ENCODE measurements at regions not wholly inside any gene's neighbourhood (a gene's known extent, or its start where the extent isn't known, plus 50 kb on each side); places are given as distances from the start of the nearest gene placed in this dataset.

DNA sequence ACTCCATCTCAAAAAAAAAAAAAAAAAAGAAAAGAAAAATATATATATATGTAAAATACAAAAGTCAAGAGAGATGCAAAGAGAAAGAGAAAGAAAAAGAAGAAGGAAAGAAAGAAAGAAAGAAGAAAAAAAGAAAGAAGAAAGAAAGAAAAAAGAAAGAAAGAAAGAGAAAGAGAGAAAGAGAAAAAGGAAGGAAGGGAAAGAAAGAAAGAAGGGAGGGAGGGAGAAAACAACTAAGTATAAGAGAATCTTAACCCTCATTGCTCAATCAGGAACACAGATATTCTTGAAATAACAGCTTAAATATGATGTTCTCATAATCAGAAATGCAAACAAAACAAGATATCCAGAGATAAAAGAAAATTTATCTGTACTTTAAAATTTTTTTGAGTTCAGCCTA lies 54.4 kb upstream of the MARCKS start:
- DNase-seq, result no peak
- no peaks in the 10 kb centered on the region for H3K36me3 ChIP-seq
- no peak for TF ChIP-seq EP300 (IDR thresholded peaks at IDR 0.05)
- no peak for TF ChIP-seq POLR2A (IDR thresholded peaks at IDR 0.05)
- TF ChIP-seq CTCF (IDR thresholded peaks at IDR 0.05), result no peak
- TF ChIP-seq POLR2AphosphoS5 (IDR thresholded peaks at IDR 0.05), result no peak
- H3K4me1 ChIP-seq, result peaks cover 0 to 4% (median 0%) of the 10 kb centered on the region in 4 donors
- no peak for ATAC-seq (ENCODE audit: low FRiP score in 2 of 2)
- H3K4me3 ChIP-seq, result no peak overlapping the region
- no peaks in the 10 kb centered on the region for H3K27me3 ChIP-seq
- no peaks in the 10 kb centered on the region for H3K9me3 ChIP-seq
- no peak overlapping the region for H3K27ac ChIP-seq

DNA sequence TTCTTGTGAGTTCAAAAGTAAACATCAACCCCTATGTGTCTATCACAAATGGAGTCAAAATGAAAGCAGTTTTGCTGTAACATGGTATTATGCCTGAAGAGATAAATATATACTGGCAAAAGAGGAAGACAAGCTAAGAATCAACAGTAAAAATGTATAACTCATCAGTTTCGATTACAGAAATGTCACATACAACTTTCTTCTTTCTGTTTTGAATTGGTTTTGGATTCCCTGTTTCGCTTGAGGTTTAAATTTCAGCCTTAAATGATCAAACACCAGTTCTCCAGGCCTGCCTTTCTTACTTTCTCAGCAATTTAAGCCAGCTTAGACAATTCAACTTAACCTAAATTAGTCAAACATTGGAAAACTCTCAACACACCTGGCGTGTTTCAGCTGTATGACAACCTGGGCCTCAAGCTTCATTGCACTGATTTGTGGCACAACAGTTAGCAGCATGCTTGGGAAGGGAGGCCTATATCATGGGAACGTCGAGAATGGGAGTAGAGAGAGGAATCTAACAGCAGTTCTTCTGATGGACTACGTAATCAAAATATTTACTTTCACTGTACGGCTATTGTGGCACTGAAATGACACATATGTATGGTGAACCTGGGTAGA lies 51.9 kb upstream of the MARCKS start:
- WGBS, 2 donors, result 67 to 78% methylated on average over 7 of the region's 7 CpGs
- no peak overlapping the region for H3K4me3 ChIP-seq
- TF ChIP-seq EP300 (IDR thresholded peaks at IDR 0.05) (no peak), CTCF (IDR thresholded peaks at IDR 0.05) (no peak), POLR2AphosphoS5 (IDR thresholded peaks at IDR 0.05) (no peak), POLR2A (IDR thresholded peaks at IDR 0.05) (no peak)
- ATAC-seq (ENCODE audit: low FRiP score in 2 of 2), result peak in 1 of 2 donors; percentile 56
- peaks cover 0 to 4% (median 0%) of the 10 kb centered on the region in 4 donors for H3K4me1 ChIP-seq
- no peak for DNase-seq
- no peaks in the 10 kb centered on the region for H3K9me3 ChIP-seq
- H3K27ac ChIP-seq, result peak overlapping the region in 2 of 4 donors; percentile 46 to 50
- no peaks in the 10 kb centered on the region for H3K36me3 ChIP-seq
- no peaks in the 10 kb centered on the region for H3K27me3 ChIP-seq

DNA sequence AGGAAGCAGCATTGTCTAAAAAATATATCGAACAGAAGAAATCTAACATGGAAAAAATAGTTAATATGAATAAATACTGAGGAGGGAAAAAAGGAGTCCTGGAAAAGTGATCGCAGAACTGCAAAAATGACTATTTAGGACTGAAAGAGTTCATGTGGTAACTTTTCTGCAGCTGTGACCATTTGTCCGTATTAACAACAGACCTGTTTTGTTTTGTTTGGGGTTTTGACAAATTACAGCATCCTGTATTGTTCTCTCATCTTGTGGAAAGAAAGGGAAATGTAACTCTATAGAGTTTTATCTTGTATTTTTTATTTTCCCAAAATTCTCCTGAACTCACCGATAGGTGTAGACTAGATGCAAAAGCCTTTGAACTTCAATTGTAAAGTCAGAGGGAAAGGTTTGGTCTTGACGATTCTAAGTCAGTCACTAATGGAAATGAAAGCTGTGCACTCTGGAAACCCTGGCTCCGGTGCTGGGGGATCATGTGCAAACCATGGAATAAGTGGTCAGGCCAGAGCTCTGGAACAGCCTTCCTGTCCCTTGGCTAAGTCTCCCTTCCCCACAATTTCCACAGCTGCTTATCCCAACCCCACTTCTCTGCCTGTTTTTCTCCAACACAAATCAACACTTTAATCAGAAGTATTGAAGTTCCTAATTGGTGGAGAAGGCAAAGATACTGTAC lies 51.2 kb upstream of the MARCKS start:
- peaks cover 0 to 4% (median 0%) of the 10 kb centered on the region in 4 donors for H3K4me1 ChIP-seq
- no peaks in the 10 kb centered on the region for H3K9me3 ChIP-seq
- no peak overlapping the region for H3K27ac ChIP-seq
- no peak for DNase-seq
- TF ChIP-seq POLR2AphosphoS5 (IDR thresholded peaks at IDR 0.05) (no peak), EP300 (IDR thresholded peaks at IDR 0.05) (no peak), CTCF (IDR thresholded peaks at IDR 0.05) (no peak), POLR2A (IDR thresholded peaks at IDR 0.05) (no peak)
- H3K27me3 ChIP-seq, result no peaks in the 10 kb centered on the region
- ATAC-seq (ENCODE audit: low FRiP score in 2 of 2), result no peak
- 78 to 84% methylated on average over 6 of the region's 6 CpGs for WGBS, 2 donors
- H3K36me3 ChIP-seq, result no peaks in the 10 kb centered on the region
- no peak overlapping the region for H3K4me3 ChIP-seq

Small RNAs in the stretch of these regions (small RNA-seq; reads per million reads assigned to genes)
- 0 to 0.11 (median 0.03) reads per million in 4 donors for gene RNU6-1163P
